ENCODE measurements at regions not wholly inside any gene's neighbourhood (a gene's known extent, or its start where the extent isn't known, plus 50 kb on each side); places are given as distances from the start of the nearest gene placed in this dataset.

GRCh38 chr4:81634766-81635549 lies 163.3 kb upstream of the RASGEF1B start:
- no peak overlapping the region for H3K9ac ChIP-seq (ENCODE audit: low read depth, low read length)
- peaks cover 10% of the 10 kb centered on the region; the same call in 1 of the 2 replicates for H3K4me1 ChIP-seq (ENCODE audit: insufficient read depth, low read length)

GRCh38 chr4:81634165-81634564 lies 162.5 kb upstream of the RASGEF1B start:
- Histone ChIP-seq H3K4me1 (ENCODE audit: insufficient read depth, low read length) (peaks cover 10% of the 10 kb centered on the region; the same call in 1 of the 2 replicates), H3K9me3 (ENCODE audit: control insufficient read depth, insufficient read depth, low read length) (no peaks in the 10 kb centered on the region), H3K36me3 (ENCODE audit: insufficient read depth, low read length) (no peaks in the 10 kb centered on the region), H3K9ac (ENCODE audit: low read depth, low read length) (no peak overlapping the region)

More at GRCh38 chr4:81634766-81635549, 163.3 kb upstream of the RASGEF1B start:
- no peaks in the 10 kb centered on the region for H3K36me3 ChIP-seq (ENCODE audit: insufficient read depth, low read length)
- no peaks in the 10 kb centered on the region for H3K9me3 ChIP-seq (ENCODE audit: control insufficient read depth, insufficient read depth, low read length)

GRCh38 chr4:81632581-81633299 lies 161.0 kb upstream of the RASGEF1B start:
- H3K36me3 ChIP-seq (ENCODE audit: insufficient read depth, low read length), result no peaks in the 10 kb centered on the region
- no peaks in the 10 kb centered on the region for H3K9me3 ChIP-seq (ENCODE audit: control insufficient read depth, insufficient read depth, low read length)
- no peak overlapping the region for H3K9ac ChIP-seq (ENCODE audit: low read depth, low read length)
- peaks cover 13% of the 10 kb centered on the region; the same call in 1 of the 2 replicates for H3K4me1 ChIP-seq (ENCODE audit: insufficient read depth, low read length)

GRCh38 chr4:81631958-81632441 lies 160.3 kb upstream of the RASGEF1B start:
- H3K9me3 ChIP-seq (ENCODE audit: control insufficient read depth, insufficient read depth, low read length), result no peaks in the 10 kb centered on the region
- peaks cover 18% of the 10 kb centered on the region; the same call in 1 of the 2 replicates for H3K4me1 ChIP-seq (ENCODE audit: insufficient read depth, low read length)
- H3K9ac ChIP-seq (ENCODE audit: low read depth, low read length), result no peak overlapping the region
- H3K36me3 ChIP-seq (ENCODE audit: insufficient read depth, low read length), result no peaks in the 10 kb centered on the region

- Histone ChIP-seq H3K9ac (ENCODE audit: low read depth, low read length) (no peak overlapping the region), H3K36me3 (ENCODE audit: insufficient read depth, low read length) (no peaks in the 10 kb centered on the region), H3K9me3 (ENCODE audit: control insufficient read depth, insufficient read depth, low read length) (no peaks in the 10 kb centered on the region), H3K4me1 (ENCODE audit: insufficient read depth, low read length) (peaks cover 18% of the 10 kb centered on the region; the same call in 1 of the 2 replicates)
These were observed 157.7 kb upstream of the RASGEF1B start for GRCh38 chr4:81629366-81629765.

GRCh38 chr4:81628489-81628888 lies 156.8 kb upstream of the RASGEF1B start:
- Histone ChIP-seq H3K9ac (ENCODE audit: low read depth, low read length) (no peak overlapping the region), H3K9me3 (ENCODE audit: control insufficient read depth, insufficient read depth, low read length) (no peaks in the 10 kb centered on the region), H3K36me3 (ENCODE audit: insufficient read depth, low read length) (no peaks in the 10 kb centered on the region), H3K4me1 (ENCODE audit: insufficient read depth, low read length) (peaks cover 18% of the 10 kb centered on the region; the same call in 1 of the 2 replicates)

- Histone ChIP-seq H3K9ac (ENCODE audit: low read depth, low read length) (no peak overlapping the region), H3K4me1 (ENCODE audit: insufficient read depth, low read length) (peaks cover 18% of the 10 kb centered on the region; the same call in 1 of the 2 replicates), H3K9me3 (ENCODE audit: control insufficient read depth, insufficient read depth, low read length) (no peaks in the 10 kb centered on the region), H3K36me3 (ENCODE audit: insufficient read depth, low read length) (no peaks in the 10 kb centered on the region)
These were observed 155.9 kb upstream of the RASGEF1B start for GRCh38 chr4:81627590-81627989.

- peaks cover 12% of the 10 kb centered on the region; the same call in 1 of the 2 replicates for H3K4me1 ChIP-seq (ENCODE audit: insufficient read depth, low read length)
- no peaks in the 10 kb centered on the region for H3K36me3 ChIP-seq (ENCODE audit: insufficient read depth, low read length)
These were observed 155.1 kb upstream of the RASGEF1B start for GRCh38 chr4:81626851-81627250.

GRCh38 chr4:81625422-81626417 lies 154.0 kb upstream of the RASGEF1B start:
- Histone ChIP-seq H3K9me3 (ENCODE audit: control insufficient read depth, insufficient read depth, low read length) (no peaks in the 10 kb centered on the region), H3K36me3 (ENCODE audit: insufficient read depth, low read length) (no peaks in the 10 kb centered on the region), H3K4me1 (ENCODE audit: insufficient read depth, low read length) (peaks cover 8% of the 10 kb centered on the region; the same call in 1 of the 2 replicates)

More at GRCh38 chr4:81626851-81627250, 155.1 kb upstream of the RASGEF1B start:
- no peak overlapping the region for H3K9ac ChIP-seq (ENCODE audit: low read depth, low read length)
- no peaks in the 10 kb centered on the region for H3K9me3 ChIP-seq (ENCODE audit: control insufficient read depth, insufficient read depth, low read length)

GRCh38 chr4:81623434-81623833 lies 151.7 kb upstream of the RASGEF1B start:
- H3K9ac ChIP-seq (ENCODE audit: low read depth, low read length), result no peak overlapping the region
- H3K9me3 ChIP-seq (ENCODE audit: control insufficient read depth, insufficient read depth, low read length), result no peaks in the 10 kb centered on the region
- H3K4me1 ChIP-seq (ENCODE audit: insufficient read depth, low read length), result peaks cover 8% of the 10 kb centered on the region; the same call in 1 of the 2 replicates
- H3K36me3 ChIP-seq (ENCODE audit: insufficient read depth, low read length), result no peaks in the 10 kb centered on the region

More at GRCh38 chr4:81625422-81626417, 154.0 kb upstream of the RASGEF1B start:
- no peak overlapping the region for H3K9ac ChIP-seq (ENCODE audit: low read depth, low read length)

GRCh38 chr4:81622474-81623184 lies 150.9 kb upstream of the RASGEF1B start:
- no peak overlapping the region for H3K9ac ChIP-seq (ENCODE audit: low read depth, low read length)
- peaks cover 4% of the 10 kb centered on the region; the same call in 1 of the 2 replicates for H3K4me1 ChIP-seq (ENCODE audit: insufficient read depth, low read length)
- no peaks in the 10 kb centered on the region for H3K36me3 ChIP-seq (ENCODE audit: insufficient read depth, low read length)
- H3K9me3 ChIP-seq (ENCODE audit: control insufficient read depth, insufficient read depth, low read length), result no peaks in the 10 kb centered on the region

GRCh38 chr4:81622028-81622427 lies 150.3 kb upstream of the RASGEF1B start:
- Histone ChIP-seq H3K36me3 (ENCODE audit: insufficient read depth, low read length) (no peaks in the 10 kb centered on the region), H3K9ac (ENCODE audit: low read depth, low read length) (no peak overlapping the region), H3K4me1 (ENCODE audit: insufficient read depth, low read length) (no peaks in the 10 kb centered on the region)

GRCh38 chr4:81621490-81621889 lies 149.8 kb upstream of the RASGEF1B start:
- H3K9me3 ChIP-seq (ENCODE audit: control insufficient read depth, insufficient read depth, low read length), result no peaks in the 10 kb centered on the region
- H3K4me1 ChIP-seq (ENCODE audit: insufficient read depth, low read length), result no peaks in the 10 kb centered on the region
- H3K9ac ChIP-seq (ENCODE audit: low read depth, low read length), result no peak overlapping the region
- H3K36me3 ChIP-seq (ENCODE audit: insufficient read depth, low read length), result no peaks in the 10 kb centered on the region

More at GRCh38 chr4:81622028-81622427, 150.3 kb upstream of the RASGEF1B start:
- no peaks in the 10 kb centered on the region for H3K9me3 ChIP-seq (ENCODE audit: control insufficient read depth, insufficient read depth, low read length)
